ENCODE measurements at regions not wholly inside any gene's neighbourhood (a gene's known extent, or its start where the extent isn't known, plus 50 kb on each side); places are given as distances from the start of the nearest gene placed in this dataset.

DNA sequence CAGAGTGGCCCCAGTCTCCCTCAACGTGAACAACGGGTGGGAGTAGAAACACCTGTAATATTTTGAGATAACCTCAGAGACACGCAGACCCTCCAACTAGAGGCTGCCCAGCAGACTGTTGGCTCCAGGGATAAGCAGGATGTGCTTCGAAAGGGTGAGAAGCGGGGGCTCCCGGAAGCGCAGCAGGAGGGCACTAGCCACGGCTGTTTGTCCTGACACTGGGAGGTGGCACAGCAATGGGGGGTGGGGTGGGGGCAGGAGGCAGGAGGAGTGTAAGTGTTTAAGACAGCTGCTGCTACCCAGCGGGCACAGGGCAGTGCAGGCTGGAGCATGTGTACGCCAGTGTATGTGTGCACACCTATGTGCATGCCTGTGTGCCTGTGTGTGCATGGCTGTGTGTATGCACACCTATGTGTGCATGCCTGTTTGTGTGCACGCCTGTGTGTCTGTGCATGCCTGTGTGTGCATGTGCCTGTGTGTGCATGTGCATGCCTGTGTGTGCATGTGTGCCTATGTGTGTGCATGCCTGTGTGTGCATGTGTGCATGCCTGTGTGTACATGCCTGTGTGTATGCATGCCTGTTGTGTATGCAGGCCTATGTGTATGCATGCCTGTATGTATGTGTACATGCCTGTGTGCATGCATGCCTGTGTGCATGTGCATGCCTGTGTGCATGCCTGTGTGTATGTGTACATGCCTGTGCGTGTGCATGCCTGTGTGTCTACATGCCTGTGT is 154.7 kb downstream of the SHANK2 start:
- TF ChIP-seq, protein P1, sequence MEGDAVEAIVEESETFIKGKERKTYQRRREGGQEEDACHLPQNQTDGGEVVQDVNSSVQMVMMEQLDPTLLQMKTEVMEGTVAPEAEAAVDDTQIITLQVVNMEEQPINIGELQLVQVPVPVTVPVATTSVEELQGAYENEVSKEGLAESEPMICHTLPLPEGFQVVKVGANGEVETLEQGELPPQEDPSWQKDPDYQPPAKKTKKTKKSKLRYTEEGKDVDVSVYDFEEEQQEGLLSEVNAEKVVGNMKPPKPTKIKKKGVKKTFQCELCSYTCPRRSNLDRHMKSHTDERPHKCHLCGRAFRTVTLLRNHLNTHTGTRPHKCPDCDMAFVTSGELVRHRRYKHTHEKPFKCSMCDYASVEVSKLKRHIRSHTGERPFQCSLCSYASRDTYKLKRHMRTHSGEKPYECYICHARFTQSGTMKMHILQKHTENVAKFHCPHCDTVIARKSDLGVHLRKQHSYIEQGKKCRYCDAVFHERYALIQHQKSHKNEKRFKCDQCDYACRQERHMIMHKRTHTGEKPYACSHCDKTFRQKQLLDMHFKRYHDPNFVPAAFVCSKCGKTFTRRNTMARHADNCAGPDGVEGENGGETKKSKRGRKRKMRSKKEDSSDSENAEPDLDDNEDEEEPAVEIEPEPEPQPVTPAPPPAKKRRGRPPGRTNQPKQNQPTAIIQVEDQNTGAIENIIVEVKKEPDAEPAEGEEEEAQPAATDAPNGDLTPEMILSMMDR (IDR thresholded peaks at IDR 0.05; ENCODE audit: borderline replicate concordance, extremely low read depth, low read length, poor library complexity, severe bottlenecking): no peak
- TF ChIP-seq EZH2 (IDR thresholded peaks at IDR 0.05; ENCODE audit: borderline replicate concordance, low read depth, low read length, severe bottlenecking): no peak

All from DND-41 (cell line).